ENCODE measurements at regions not wholly inside any gene's neighbourhood (a gene's known extent, or its start where the extent isn't known, plus 50 kb on each side); places are given as distances from the start of the nearest gene placed in this dataset.
"Not testable (repeated sequence)": the region's sequence is repeated elsewhere in the genome, so short reads cannot be mapped to it uniquely, and the experiment has no call there.

- peak; percentile 50 for DNase-seq (ENCODE audit: extremely low read depth, low read depth)
Measured at GRCh38 chr3:193040836-193041672, 123.4 kb upstream of the MB21D2 start.

- DNase-seq (ENCODE audit: extremely low read depth, low read depth): no peak
Measured at GRCh38 chr3:193046371-193046770, 128.7 kb upstream of the MB21D2 start.

- not testable (repeated sequence) for DNase-seq (ENCODE audit: extremely low read depth, low read depth)
Measured at GRCh38 chr3:193047461-193047860, 129.8 kb upstream of the MB21D2 start.

- no peak for DNase-seq (ENCODE audit: extremely low read depth, low read depth)
Measured at GRCh38 chr3:193048127-193048526, 130.5 kb upstream of the MB21D2 start.

GRCh38 chr3:193049935-193050334, 132.3 kb upstream of the MB21D2 start:
- no peak for DNase-seq (ENCODE audit: extremely low read depth, low read depth)

GRCh38 chr3:193051314-193051713, 133.7 kb upstream of the MB21D2 start:
- no peak for DNase-seq (ENCODE audit: extremely low read depth, low read depth)

GRCh38 chr3:193052354-193053045, 134.8 kb upstream of the MB21D2 start:
- no peak for DNase-seq (ENCODE audit: extremely low read depth, low read depth)

- DNase-seq (ENCODE audit: extremely low read depth, low read depth): no peak
Measured at GRCh38 chr3:193053046-193053435, 135.4 kb upstream of the MB21D2 start.

GRCh38 chr3:193055352-193055751, 137.7 kb upstream of the MB21D2 start:
- no peak for DNase-seq (ENCODE audit: extremely low read depth, low read depth)

GRCh38 chr3:193057616-193058015, 140.0 kb upstream of the MB21D2 start:
- DNase-seq (ENCODE audit: extremely low read depth, low read depth): no peak

- DNase-seq (ENCODE audit: extremely low read depth, low read depth): no peak
Measured at GRCh38 chr3:193060748-193061546, 143.3 kb upstream of the MB21D2 start.

- DNase-seq (ENCODE audit: extremely low read depth, low read depth): no peak
Measured at GRCh38 chr3:193068365-193068764, 150.7 kb upstream of the MB21D2 start.

GRCh38 chr3:193069732-193070131, 152.1 kb upstream of the MB21D2 start:
- not testable (repeated sequence) for DNase-seq (ENCODE audit: extremely low read depth, low read depth)

GRCh38 chr3:193078996-193079753, 161.5 kb upstream of the MB21D2 start:
- no peak for DNase-seq (ENCODE audit: extremely low read depth, low read depth)

GRCh38 chr3:193080821-193081365, 160.1 kb upstream of the PLAAT1 start:
- DNase-seq (ENCODE audit: extremely low read depth, low read depth): no peak

GRCh38 chr3:193085655-193086054, 155.4 kb upstream of the PLAAT1 start:
- DNase-seq (ENCODE audit: extremely low read depth, low read depth): no peak

- no peak for DNase-seq (ENCODE audit: extremely low read depth, low read depth)
Measured at GRCh38 chr3:193086681-193087080, 154.3 kb upstream of the PLAAT1 start.

GRCh38 chr3:193087336-193087735, 153.7 kb upstream of the PLAAT1 start:
- no peak for DNase-seq (ENCODE audit: extremely low read depth, low read depth)

- no peak for DNase-seq (ENCODE audit: extremely low read depth, low read depth)
Measured at GRCh38 chr3:193095366-193095765, 145.7 kb upstream of the PLAAT1 start.

GRCh38 chr3:193096076-193096475, 144.9 kb upstream of the PLAAT1 start:
- DNase-seq (ENCODE audit: extremely low read depth, low read depth): no peak
